GM12878 (cell line): ENCODE measurements at regions not wholly inside any gene's neighbourhood (a gene's known extent, or its start where the extent isn't known, plus 50 kb on each side); places are given as distances from the start of the nearest gene placed in this dataset.

Experiments
- ATAC-seq: fragments of 200-7000 bp; cut with Tn5 transposase; 3 replicates; pipeline ENCODE4 v1.9.1; 2020; ENCODE audit warnings: mild to moderate bottlenecking, moderate library complexity
- BruUV-seq: library from RNA; stranded (reverse); fragments of 400-500 nt; replicated peaks from 2 replicates; lab custom pipeline; 2021; lab: Mats Ljungman, UMichigan
- CTCF ChIA-PET: fragments of 300-600 bp; sonication (Branson Sonifier 250); formaldehyde crosslinking; extraction: SDS; loops from one replicate; lab custom pipeline; 2021; ENCODE audit warnings: inconsistent platforms; lab: Yijun Ruan, JAX
- POLR2A ChIA-PET: fragments of 350-600 bp; formaldehyde crosslinking; extraction: SDS; loops from one replicate; lab custom pipeline; 2021; ENCODE audit warnings: inconsistent platforms; lab: Charles Lee
- RAD21 ChIA-PET: fragments of 300-600 bp; sonication (Branson Sonifier 250); formaldehyde crosslinking; loops from one replicate; lab custom pipeline; 2023; ENCODE audit warnings: antibody characterized with exemption; ENCODE audit not compliant: unreplicated experiment; lab: Charles Lee
- SMC1A ChIA-PET: fragments of 300-600 bp; sonication (Branson Sonifier 250); formaldehyde crosslinking; loops from one replicate; lab custom pipeline; 2023; ENCODE audit not compliant: unreplicated experiment, uncharacterized antibody; lab: Charles Lee
- DNase-seq: peaks from one replicate; pipeline ENCODE4 v3.0.0-alpha.2; 2011; ENCODE audit warnings: low read depth, low spot score
- FAIRE-seq: peaks from 3 replicates; lab custom pipeline; 2011; peaks lifted over from hg19 to GRCh38; lab: Jason Lieb, UNC
- H2AFZ ChIP-seq: 2 replicates; pipeline ENCODE4 v1.6.0; 2011; ENCODE audit warnings: low read depth, low read length, control low read depth; ENCODE audit not compliant: control insufficient read depth
- H3K27ac ChIP-seq: 2 replicates; pipeline ENCODE4 v1.5.1; 2011; ENCODE audit warnings: control low read depth; ENCODE audit not compliant: control insufficient read depth, insufficient read depth
- H3K27me3 ChIP-seq, 2 experiments: replicated peaks in 1 of 2; 2 replicates each; pipeline versions ENCODE4 v1.6.0 to v1.6.1; 2011; ENCODE audit warnings: low read length in 1 of 2; ENCODE audit not compliant: control insufficient read depth in 2 of 2, insufficient read depth in 2 of 2
- H3K36me3 ChIP-seq, 2 experiments: 2 replicates each; pipeline ENCODE4 v1.5.1; 2011; ENCODE audit warnings: low read length in 1 of 2; ENCODE audit not compliant: control insufficient read depth in 2 of 2, insufficient read depth in 2 of 2
- H3K4me1 ChIP-seq: 2 replicates; pipeline ENCODE4 v1.6.1; 2011; ENCODE audit warnings: mild to moderate bottlenecking, low read length, moderate library complexity, mixed read lengths; ENCODE audit not compliant: control insufficient read depth, insufficient read depth
- H3K4me2 ChIP-seq: 2 replicates; pipeline ENCODE4 v1.6.0; 2011; ENCODE audit warnings: control low read depth; ENCODE audit not compliant: control insufficient read depth, insufficient read depth
- H3K4me3 ChIP-seq: fragments of 200-600 bp; sonication (generic); 2 replicates; pipeline ENCODE4 v1.5.1; 2016
- H3K79me2 ChIP-seq: 2 replicates; pipeline ENCODE4 v1.6.0; 2011; ENCODE audit warnings: low read length; ENCODE audit not compliant: control insufficient read depth, insufficient read depth
- H3K9ac ChIP-seq: 2 replicates; pipeline ENCODE4 v1.8.0; 2011; ENCODE audit warnings: low read length, control low read depth, mixed read lengths; ENCODE audit not compliant: control insufficient read depth, insufficient read depth
- H3K9me3 ChIP-seq: replicated peaks from 3 replicates; pipeline ENCODE4 v1.5.1; 2011; ENCODE audit warnings: mild to moderate bottlenecking, low read length; ENCODE audit not compliant: control insufficient read depth, insufficient read depth
- H4K20me1 ChIP-seq: 2 replicates; pipeline ENCODE4 v1.6.0; 2011; ENCODE audit not compliant: control insufficient read depth, insufficient read depth
- ASH2L ChIP-seq: fragments of 300-600, 200-600 bp; sonication (generic); IDR thresholded peaks from 2 replicates; pipeline ENCODE4 v1.6.1; 2017; ENCODE audit warnings: low read depth, mild to moderate bottlenecking, borderline replicate concordance
- CREM ChIP-seq: IDR thresholded peaks from 2 replicates; pipeline ENCODE4 v1.6.1; 2014; ENCODE audit warnings: antibody characterized with exemption, low read depth
- DPF2 ChIP-seq: fragments of 450-650 bp; IDR thresholded peaks from 2 replicates; pipeline ENCODE4 v1.6.1; 2017; ENCODE audit warnings: mild to moderate bottlenecking
- E2F4 ChIP-seq: IDR thresholded peaks from 2 replicates; pipeline ENCODE4 v1.6.1; 2012; ENCODE audit warnings: low read depth, low read length, improper control_type of control experiment
- FOS ChIP-seq: IDR thresholded peaks from 3 replicates; pipeline ENCODE4 v1.6.1; 2011; ENCODE audit warnings: borderline replicate concordance; ENCODE audit not compliant: insufficient read length; ENCODE audit errors: extremely low read depth
- FOXM1 ChIP-seq: IDR thresholded peaks from 2 replicates; pipeline ENCODE4 v1.6.1; 2012; ENCODE audit warnings: low read depth, mild to moderate bottlenecking, inconsistent platforms, low read length, moderate library complexity
- MEF2A ChIP-seq: IDR thresholded peaks from 2 replicates; pipeline ENCODE4 v1.6.1; 2011; ENCODE audit warnings: low read depth, mild to moderate bottlenecking, low read length, moderate library complexity; ENCODE audit not compliant: insufficient read depth
- MLLT1 ChIP-seq: fragments of 450-650 bp; IDR thresholded peaks from 2 replicates; pipeline ENCODE4 v1.6.1; 2016; ENCODE audit warnings: mild to moderate bottlenecking
- NR2F1 ChIP-seq: fragments of 450-650 bp; conservative IDR thresholded peaks from 2 replicates; pipeline ENCODE4 v1.6.1; 2017; ENCODE audit warnings: mild to moderate bottlenecking
- NRF1 ChIP-seq: conservative IDR thresholded peaks from 2 replicates; pipeline ENCODE4 v1.6.1; 2011; ENCODE audit warnings: mild to moderate bottlenecking, low read depth, low read length, improper control_type of control experiment
- POU2F2 ChIP-seq: IDR thresholded peaks from 3 replicates; pipeline ENCODE4 v1.6.1; 2011; ENCODE audit warnings: low read depth, mild to moderate bottlenecking, low read length, borderline replicate concordance
- RBBP5 ChIP-seq: fragments of 200-600 bp; sonication (generic); conservative IDR thresholded peaks from 2 replicates; pipeline ENCODE4 v1.6.1; 2016
- TCF12 ChIP-seq: IDR thresholded peaks from 2 replicates; pipeline ENCODE4 v1.6.1; 2011; ENCODE audit warnings: low read depth, mild to moderate bottlenecking, low read length
- TCF3 ChIP-seq: IDR thresholded peaks from 2 replicates; pipeline ENCODE4 v1.6.1; 2012; ENCODE audit warnings: low read depth, mild to moderate bottlenecking, low read length, borderline replicate concordance; ENCODE audit not compliant: insufficient read depth
- YY1 ChIP-seq: IDR thresholded peaks from 2 replicates; pipeline ENCODE4 v1.6.1; 2011; ENCODE audit warnings: low read depth, mild to moderate bottlenecking, low read length
- ZBTB4 ChIP-seq: fragments of 450-650 bp; formaldehyde crosslinking; IDR thresholded peaks from 2 replicates; pipeline ENCODE4 v1.4.0; 2022; ENCODE audit warnings: mild to moderate bottlenecking, moderate library complexity
- ZSCAN29 ChIP-seq: fragments of 450-650 bp; IDR thresholded peaks from 2 replicates; pipeline ENCODE4 v1.6.1; 2017; ENCODE audit warnings: mild to moderate bottlenecking, moderate library complexity
- ZZZ3 ChIP-seq: IDR thresholded peaks from 2 replicates; pipeline ENCODE4 v1.6.1; 2011; ENCODE audit warnings: low read depth; ENCODE audit not compliant: control insufficient read depth, insufficient read length
- WGBS: methylation state at CpG from one replicate; pipeline ENCODE4 v1.1.6; 2016; ENCODE audit warnings: low lambda C conversion rate; ENCODE audit not compliant: insufficient replicate concordance, insufficient coverage; ENCODE audit errors: missing lambda C conversion rate; 5-methylcytosine and 5-hydroxymethylcytosine counted together
- in situ Hi-C: fragments of 300-500 bp; cut with MboI; formaldehyde crosslinking; loops from 9 replicates; pipeline ENCODE4 v1.14.3; 2018; ENCODE audit warnings: mixed read lengths
- intact Hi-C: fragments of 100-400 bp; cut with micrococcal nuclease; formaldehyde crosslinking; loops from one replicate; pipeline ENCODE4 v1.14.2; 2022; ENCODE audit not compliant: unreplicated experiment

- TF ChIP-seq FOXM1 (no peak), MLLT1 (no peak)
These were observed 81.4 kb downstream of the MYCN start (continued) for GRCh38 chr2:16021611-16022363.

- ChIA-PET POLR2A (no interaction called here), RAD21 (no interaction called here), CTCF (no interaction called here), SMC1A (no interaction called here)
- FAIRE-seq (no peak), ATAC-seq (no peak), DNase-seq (no peak)
- WGBS: 41% methylated on average over 5 of the region's 5 CpGs
- Histone ChIP-seq H4K20me1 (no peaks in the 10 kb centered on the region), H2AFZ (no peak overlapping the region), H3K79me2 (no peaks in the 10 kb centered on the region), H3K4me3 (no peak overlapping the region), H3K27me3 (no peaks in the 10 kb centered on the region; a peak in 1 of 4 replicates), H3K36me3 (no peaks in the 10 kb centered on the region), H3K27ac (no peak overlapping the region), H3K4me1 (no peaks in the 10 kb centered on the region), H3K9me3 (no peaks in the 10 kb centered on the region), H3K4me2 (no peak overlapping the region), H3K9ac (no peak overlapping the region)
- no TSS peak for BruUV-seq
- TF ChIP-seq YY1 (no peak), DPF2 (no peak), FOS (no peak), POU2F2 (no peak), TCF3 (no peak), NR2F1 (no peak), E2F4 (no peak), ZBTB4 (no peak), RBBP5 (no peak), NRF1 (no peak), TCF12 (no peak), ASH2L (no peak), ZSCAN29 (no peak), CREM (no peak), ZZZ3 (no peak), MEF2A (no peak)
- in situ Hi-C loops (no loop called here), intact Hi-C loops (no loop called here)
These were observed 80.1 kb downstream of the MYCN start for GRCh38 chr2:16020389-16021008.
